ENCODE measurements at regions not wholly inside any gene's neighbourhood (a gene's known extent, or its start where the extent isn't known, plus 50 kb on each side); places are given as distances from the start of the nearest gene placed in this dataset.
A peak's percentile ranks its signal among the peaks of the same experiment; 100 is the strongest.

DNA sequence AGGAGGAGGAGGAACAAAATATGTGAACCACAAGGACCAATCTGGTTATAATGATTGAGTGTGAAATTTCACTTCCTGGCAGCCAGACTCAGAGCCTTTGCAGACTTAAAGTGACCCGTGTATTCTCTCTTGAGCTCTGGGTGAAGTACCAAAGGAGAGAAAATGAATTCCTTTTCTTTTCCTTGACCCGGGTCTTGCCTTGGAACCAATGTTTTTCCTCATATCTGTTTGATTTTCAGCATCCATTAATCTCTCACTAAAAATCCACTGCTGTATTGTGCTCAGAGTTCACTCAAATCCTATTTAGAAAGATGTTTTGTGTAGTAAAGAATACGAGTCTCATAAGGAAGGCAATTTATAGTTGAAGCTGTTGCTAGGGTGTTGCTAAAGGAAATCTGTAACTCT lies 78.3 kb upstream of the C1QTNF7 start:
- DNase-seq (ENCODE audit: low spot score) (no peak), ATAC-seq (no peak)
- Mint-ChIP-seq H3K9me3 (no peaks in the 10 kb centered on the region), H3K4me3 (no peak overlapping the region), H3K27me3 (peaks cover 0 to 6% of the 10 kb centered on the region in 2 donors), H3K27ac (peak overlapping the region in 1 of 2 donors; percentile 80), H3K4me1 (ENCODE audit: low read depth in 2 of 2) (peaks cover 11 to 15% of the 10 kb centered on the region in 2 donors), H3K36me3 (no peaks in the 10 kb centered on the region)

DNA sequence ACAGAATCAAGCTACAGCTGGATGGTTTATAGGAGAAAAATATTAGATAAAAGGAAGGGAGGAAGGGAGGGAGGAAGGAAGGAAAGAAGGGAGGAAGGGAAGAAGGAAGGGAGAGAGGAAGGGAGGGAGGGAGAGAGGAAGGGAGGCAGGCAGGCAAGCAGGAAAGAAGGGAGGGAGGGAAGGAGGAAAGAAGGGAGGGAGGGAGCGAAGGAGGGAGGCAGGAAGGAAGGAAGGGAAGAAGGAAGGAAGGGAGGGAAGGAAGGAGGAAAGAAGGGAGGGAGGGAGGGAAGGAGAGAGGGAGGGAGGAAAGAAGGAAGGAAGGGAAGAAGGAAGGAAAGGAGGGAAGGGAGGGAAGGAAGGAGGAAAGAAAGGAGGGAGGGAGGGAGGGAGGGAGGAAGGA lies 77.9 kb upstream of the C1QTNF7 start:
- no peaks in the 10 kb centered on the region for H3K36me3 Mint-ChIP-seq
- ATAC-seq (no peak), DNase-seq (ENCODE audit: low spot score) (no peak)
- peak overlapping the region in 1 of 2 donors; percentile 80 for H3K27ac Mint-ChIP-seq
- peaks cover 0 to 6% of the 10 kb centered on the region in 2 donors for H3K27me3 Mint-ChIP-seq
- H3K4me3 Mint-ChIP-seq = no peak overlapping the region
- no peaks in the 10 kb centered on the region for H3K9me3 Mint-ChIP-seq
- H3K4me1 Mint-ChIP-seq (ENCODE audit: low read depth in 2 of 2) = peaks cover 11 to 15% of the 10 kb centered on the region in 2 donors

DNA sequence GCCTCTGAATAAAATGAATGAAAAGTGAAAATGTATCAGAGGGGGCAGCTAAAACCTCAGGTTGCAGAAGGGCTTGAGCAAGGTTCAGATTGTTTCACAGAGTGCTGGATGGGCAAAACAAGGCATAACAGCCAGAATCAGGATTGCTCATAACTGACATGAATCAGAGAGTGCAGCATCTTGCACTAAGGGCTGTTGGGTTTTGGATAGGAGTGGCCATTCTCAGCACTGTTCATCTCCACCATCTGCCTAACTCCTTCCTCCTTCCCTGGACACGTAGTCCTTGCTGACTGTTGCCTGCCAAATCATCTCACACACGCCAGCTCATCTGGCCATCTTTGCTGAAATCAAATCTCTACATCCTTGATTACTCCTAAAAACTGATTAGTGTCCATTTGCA lies 75.3 kb upstream of the C1QTNF7 start:
- H3K27ac Mint-ChIP-seq = no peak overlapping the region
- no peak overlapping the region for H3K4me3 Mint-ChIP-seq
- H3K9me3 Mint-ChIP-seq = no peaks in the 10 kb centered on the region
- peaks cover 11 to 15% of the 10 kb centered on the region in 2 donors for H3K4me1 Mint-ChIP-seq (ENCODE audit: low read depth in 2 of 2)
- no peaks in the 10 kb centered on the region for H3K36me3 Mint-ChIP-seq
- ATAC-seq (no peak), DNase-seq (ENCODE audit: low spot score) (no peak)
- peaks cover 0 to 6% of the 10 kb centered on the region in 2 donors for H3K27me3 Mint-ChIP-seq

DNA sequence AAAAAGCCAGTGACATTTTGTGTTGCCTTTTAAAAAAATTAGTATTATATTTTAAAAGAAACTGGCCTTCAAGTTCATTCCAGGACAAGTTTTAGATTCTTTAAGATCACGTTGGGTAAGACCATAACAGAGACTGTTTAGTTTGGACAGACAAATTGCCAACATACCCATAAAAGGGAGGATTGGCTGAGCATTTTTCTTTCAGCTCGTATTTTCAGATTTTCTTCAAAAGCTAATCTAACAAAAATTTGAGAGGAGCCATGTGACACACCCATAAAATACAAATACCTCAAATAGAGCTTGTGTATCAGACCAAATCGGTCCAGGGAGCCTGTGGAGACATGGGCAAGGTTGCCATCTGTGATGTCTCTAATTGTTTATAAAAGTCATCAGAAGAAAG lies 74.6 kb upstream of the C1QTNF7 start:
- no peaks in the 10 kb centered on the region for H3K36me3 Mint-ChIP-seq
- ATAC-seq = no peak
- H3K4me3 Mint-ChIP-seq = no peak overlapping the region
- H3K27me3 Mint-ChIP-seq = peaks cover 0 to 6% of the 10 kb centered on the region in 2 donors
- H3K9me3 Mint-ChIP-seq = no peaks in the 10 kb centered on the region
- H3K27ac Mint-ChIP-seq = no peak overlapping the region
- H3K4me1 Mint-ChIP-seq (ENCODE audit: low read depth in 2 of 2) = peaks cover 11 to 15% of the 10 kb centered on the region in 2 donors
- no peak for DNase-seq (ENCODE audit: low spot score)

DNA sequence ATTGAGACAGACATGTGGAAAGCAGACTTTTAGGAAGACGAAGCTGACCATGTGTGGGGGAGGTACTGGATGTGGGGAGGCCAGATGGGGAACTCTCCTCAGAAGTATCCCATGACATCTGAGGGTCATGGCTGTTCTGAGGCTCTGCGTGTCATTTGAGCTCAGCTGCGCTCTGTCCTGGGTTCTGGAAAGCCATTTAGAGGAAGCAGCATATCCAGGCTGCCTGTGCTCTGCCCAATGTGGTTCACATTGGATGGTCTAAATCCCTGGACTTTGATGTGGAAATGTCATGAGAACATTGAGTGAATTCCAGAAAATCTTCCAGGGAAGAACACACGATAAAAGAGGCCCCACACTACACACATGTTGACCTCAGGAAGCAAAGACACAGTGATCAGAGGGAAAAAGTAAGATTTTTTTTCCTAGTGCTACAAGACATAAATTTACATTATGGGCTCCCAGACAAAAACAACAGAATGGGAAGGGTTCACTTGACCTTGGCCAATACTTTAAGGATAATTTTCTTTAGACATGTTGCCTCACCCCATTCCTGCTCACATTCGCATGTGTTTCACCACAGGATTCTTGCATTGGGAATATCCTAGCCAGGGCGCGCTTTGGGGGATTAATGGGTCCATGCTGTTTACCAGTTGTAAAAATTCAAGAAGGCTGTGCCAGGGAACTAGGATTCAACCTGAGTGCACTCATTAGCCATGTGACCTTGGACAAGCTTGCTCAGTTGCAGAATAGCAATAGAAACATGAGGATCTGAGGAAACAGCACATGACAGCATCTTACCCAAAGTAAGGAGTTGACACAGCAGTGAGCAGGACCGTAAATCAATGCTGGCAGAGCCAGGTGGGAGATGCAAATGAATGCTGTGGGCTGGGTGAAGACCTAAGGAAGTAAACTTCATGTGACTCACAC lies 73.2 kb upstream of the C1QTNF7 start:
- Mint-ChIP-seq H3K4me3 (no peak overlapping the region), H3K27ac (no peak overlapping the region), H3K27me3 (peaks cover 0 to 6% of the 10 kb centered on the region in 2 donors), H3K4me1 (ENCODE audit: low read depth in 2 of 2) (peaks cover 3 to 6% of the 10 kb centered on the region in 2 donors), H3K9me3 (no peaks in the 10 kb centered on the region), H3K36me3 (no peaks in the 10 kb centered on the region)
- DNase-seq (ENCODE audit: low spot score) (no peak), ATAC-seq (no peak)

DNA sequence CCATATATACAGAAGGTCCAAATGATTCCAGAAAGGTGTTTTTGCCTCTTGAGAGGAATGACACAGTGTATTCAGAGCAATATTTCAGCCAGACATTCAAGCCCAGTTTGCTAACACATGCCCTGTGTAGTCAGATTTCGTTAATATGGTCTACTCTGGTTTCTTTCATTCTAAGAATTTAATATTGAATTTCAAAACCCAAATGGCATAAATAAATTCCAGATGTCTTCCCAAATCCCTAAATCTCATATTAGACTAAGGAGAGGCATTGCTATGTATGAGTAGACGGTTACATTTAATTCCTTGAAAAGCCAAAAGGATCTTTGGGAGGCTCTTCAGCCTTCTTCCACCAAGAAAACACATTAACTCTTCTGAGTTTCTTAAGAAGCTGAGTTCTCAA lies 66.3 kb upstream of the C1QTNF7 start:
- H3K27ac Mint-ChIP-seq = no peak overlapping the region
- DNase-seq (ENCODE audit: low spot score) (no peak), ATAC-seq (no peak)
- no peaks in the 10 kb centered on the region for H3K36me3 Mint-ChIP-seq
- no peak overlapping the region for H3K4me3 Mint-ChIP-seq
- H3K4me1 Mint-ChIP-seq (ENCODE audit: low read depth in 2 of 2) = peaks cover 2 to 5% of the 10 kb centered on the region in 2 donors
- H3K9me3 Mint-ChIP-seq = no peaks in the 10 kb centered on the region
- peaks cover 7% of the 10 kb centered on the region in 2 donors for H3K27me3 Mint-ChIP-seq

DNA sequence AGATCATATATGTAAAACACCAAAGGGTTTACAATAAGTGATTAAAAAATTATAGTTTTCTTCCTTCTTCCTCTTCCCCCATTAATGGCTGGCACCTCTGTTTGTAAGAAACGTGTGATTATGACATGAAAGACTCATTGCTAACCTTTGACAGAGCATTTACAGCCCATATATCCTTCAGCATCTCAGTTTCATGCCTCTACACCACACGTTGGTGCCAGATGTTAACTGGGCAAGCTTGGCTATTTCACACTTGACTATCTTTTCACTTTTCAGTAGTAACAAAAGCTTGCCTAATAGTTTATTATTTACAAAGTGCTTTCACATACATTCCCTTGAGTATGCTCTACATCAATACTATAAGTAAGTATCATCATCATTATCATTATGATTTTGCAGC lies 65.3 kb upstream of the C1QTNF7 start:
- Mint-ChIP-seq H3K27me3 (peaks cover 7% of the 10 kb centered on the region in 2 donors), H3K4me3 (no peak overlapping the region), H3K27ac (no peak overlapping the region), H3K36me3 (no peaks in the 10 kb centered on the region), H3K4me1 (ENCODE audit: low read depth in 2 of 2) (peaks cover 5 to 8% of the 10 kb centered on the region in 2 donors), H3K9me3 (no peaks in the 10 kb centered on the region)
- no peak for ATAC-seq
- no peak for DNase-seq (ENCODE audit: low spot score)

DNA sequence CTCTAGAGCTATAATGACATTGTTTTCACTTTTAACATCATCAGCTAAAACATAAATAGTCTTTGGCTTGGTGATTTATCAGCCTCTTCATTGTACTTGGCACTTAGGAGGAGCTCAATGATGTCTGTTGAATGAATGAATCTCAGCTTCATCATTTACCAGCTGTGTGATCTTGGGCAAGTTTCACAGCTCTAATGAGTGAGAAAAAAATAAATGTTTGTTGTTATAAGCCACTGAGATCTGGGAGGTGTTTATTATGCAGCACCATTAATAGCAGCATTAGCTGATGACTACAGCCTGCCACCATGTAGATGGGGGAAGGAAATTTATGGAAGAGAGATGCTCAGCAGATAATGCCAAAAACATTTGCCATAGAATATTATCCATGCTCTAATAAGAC lies 63.6 kb upstream of the C1QTNF7 start:
- ATAC-seq = no peak
- Mint-ChIP-seq H3K27me3 (peaks cover 7% of the 10 kb centered on the region in 2 donors), H3K4me3 (no peak overlapping the region)

DNA sequence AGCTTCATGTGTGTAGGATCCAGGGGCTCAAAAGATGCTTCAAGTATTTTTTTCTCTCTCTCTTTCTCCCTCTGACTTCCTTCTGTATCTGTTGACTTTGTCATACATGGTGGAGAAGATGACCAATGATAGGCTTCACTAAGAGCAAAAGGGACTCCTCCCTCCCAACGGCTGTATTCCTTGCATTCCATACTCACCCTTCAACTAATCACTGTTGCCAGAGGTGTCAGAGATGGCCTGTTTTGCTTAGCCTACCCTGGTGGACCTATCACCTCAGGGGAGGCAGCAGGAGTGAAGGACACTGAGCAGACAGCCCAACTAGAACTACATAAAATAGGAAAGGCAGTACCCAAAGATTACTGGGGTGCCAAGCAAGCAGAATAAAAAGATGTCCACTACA lies 62.2 kb upstream of the C1QTNF7 start:
- Mint-ChIP-seq H3K27ac (no peak overlapping the region), H3K4me3 (no peak overlapping the region), H3K4me1 (ENCODE audit: low read depth in 2 of 2) (peaks cover 5 to 15% of the 10 kb centered on the region in 2 donors), H3K27me3 (peaks cover 7% of the 10 kb centered on the region in 2 donors), H3K36me3 (no peaks in the 10 kb centered on the region), H3K9me3 (no peaks in the 10 kb centered on the region)
- ATAC-seq = no peak
- DNase-seq (ENCODE audit: low spot score) = no peak

More for the DNA sequence above, 63.6 kb upstream of the C1QTNF7 start:
- DNase-seq (ENCODE audit: low spot score) = no peak
- Mint-ChIP-seq H3K27ac (no peak overlapping the region), H3K9me3 (no peaks in the 10 kb centered on the region), H3K36me3 (no peaks in the 10 kb centered on the region), H3K4me1 (ENCODE audit: low read depth in 2 of 2) (peaks cover 5 to 15% of the 10 kb centered on the region in 2 donors)

DNA sequence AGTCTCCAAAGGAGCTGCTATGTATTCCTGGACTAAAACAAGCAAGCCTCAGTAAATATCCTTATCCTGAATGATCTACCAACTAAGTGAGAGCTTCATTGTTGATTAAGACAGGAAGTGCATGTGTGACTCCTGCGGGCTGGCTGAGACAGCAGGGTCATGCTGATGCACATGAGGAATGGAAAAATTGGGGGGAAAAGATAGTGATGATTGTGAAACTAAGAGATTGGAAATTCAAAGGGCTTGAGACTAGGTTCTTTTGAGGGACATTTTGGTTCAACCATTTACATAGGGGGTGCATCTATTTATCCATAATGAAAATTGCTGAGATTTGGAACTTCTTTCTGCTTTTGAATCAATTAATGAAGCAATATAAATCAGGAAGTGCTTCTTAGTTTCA lies 61.1 kb upstream of the C1QTNF7 start:
- H3K4me3 Mint-ChIP-seq = no peak overlapping the region
- no peaks in the 10 kb centered on the region for H3K9me3 Mint-ChIP-seq
- no peaks in the 10 kb centered on the region for H3K36me3 Mint-ChIP-seq

DNA sequence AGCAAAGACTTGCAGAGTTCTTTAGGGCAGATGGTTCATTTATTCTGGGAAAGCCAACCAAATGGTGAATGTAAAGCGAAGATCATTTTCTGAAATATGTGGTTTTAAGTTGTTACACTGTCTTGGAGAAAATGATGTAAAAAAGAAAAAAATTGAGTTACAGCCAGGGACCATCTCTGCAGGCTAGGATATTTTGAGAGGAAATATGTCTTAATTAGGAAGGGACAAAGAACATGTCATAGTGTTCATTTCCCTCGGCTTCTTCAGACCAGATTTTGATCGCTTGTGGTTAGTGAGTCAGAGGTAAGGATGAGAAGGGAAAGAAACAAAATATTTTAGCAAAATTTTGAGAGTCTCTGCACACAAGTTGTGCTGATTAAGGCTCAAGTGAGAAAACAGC lies 59.0 kb upstream of the C1QTNF7 start:
- H3K27ac Mint-ChIP-seq = no peak overlapping the region
- ATAC-seq (no peak), DNase-seq (ENCODE audit: low spot score) (no peak)
- no peaks in the 10 kb centered on the region for H3K9me3 Mint-ChIP-seq
- H3K4me1 Mint-ChIP-seq (ENCODE audit: low read depth in 2 of 2) = peaks cover 5 to 17% of the 10 kb centered on the region in 2 donors
- H3K4me3 Mint-ChIP-seq = no peak overlapping the region
- no peaks in the 10 kb centered on the region for H3K36me3 Mint-ChIP-seq
- peaks cover 6 to 9% of the 10 kb centered on the region in 2 donors for H3K27me3 Mint-ChIP-seq

More for the DNA sequence above, 61.1 kb upstream of the C1QTNF7 start:
- no peak for DNase-seq (ENCODE audit: low spot score)
- peaks cover 5 to 18% of the 10 kb centered on the region in 2 donors for H3K4me1 Mint-ChIP-seq (ENCODE audit: low read depth in 2 of 2)
- no peak for ATAC-seq
- H3K27ac Mint-ChIP-seq = no peak overlapping the region
- peaks cover 12 to 16% of the 10 kb centered on the region in 2 donors for H3K27me3 Mint-ChIP-seq

DNA sequence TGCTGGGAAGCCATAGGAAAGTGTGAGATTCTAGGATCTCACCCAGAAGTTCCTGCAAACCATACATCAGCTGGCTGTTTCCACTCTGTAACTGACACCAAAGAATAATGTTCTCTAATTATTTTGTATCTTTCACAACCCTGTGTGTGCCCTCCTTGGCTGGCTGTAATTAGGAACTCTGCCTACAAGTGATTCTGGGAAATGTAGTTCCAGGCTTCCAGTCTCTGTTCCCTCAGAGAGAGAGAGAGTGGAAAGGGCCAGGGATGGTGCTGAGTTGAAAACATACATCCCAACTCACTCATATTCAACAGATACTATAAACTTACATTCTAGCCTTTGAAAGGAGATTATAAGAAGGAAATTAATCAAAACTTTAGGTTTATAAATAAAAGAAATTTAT lies 57.5 kb upstream of the C1QTNF7 start:
- no peak overlapping the region for H3K4me3 Mint-ChIP-seq
- DNase-seq (ENCODE audit: low spot score) = no peak
- no peaks in the 10 kb centered on the region for H3K36me3 Mint-ChIP-seq
- H3K27me3 Mint-ChIP-seq = peaks cover 5 to 9% of the 10 kb centered on the region in 2 donors
- peaks cover 5 to 14% of the 10 kb centered on the region in 2 donors for H3K4me1 Mint-ChIP-seq (ENCODE audit: low read depth in 2 of 2)
- H3K9me3 Mint-ChIP-seq = no peaks in the 10 kb centered on the region
- ATAC-seq = no peak
- no peak overlapping the region for H3K27ac Mint-ChIP-seq

DNA sequence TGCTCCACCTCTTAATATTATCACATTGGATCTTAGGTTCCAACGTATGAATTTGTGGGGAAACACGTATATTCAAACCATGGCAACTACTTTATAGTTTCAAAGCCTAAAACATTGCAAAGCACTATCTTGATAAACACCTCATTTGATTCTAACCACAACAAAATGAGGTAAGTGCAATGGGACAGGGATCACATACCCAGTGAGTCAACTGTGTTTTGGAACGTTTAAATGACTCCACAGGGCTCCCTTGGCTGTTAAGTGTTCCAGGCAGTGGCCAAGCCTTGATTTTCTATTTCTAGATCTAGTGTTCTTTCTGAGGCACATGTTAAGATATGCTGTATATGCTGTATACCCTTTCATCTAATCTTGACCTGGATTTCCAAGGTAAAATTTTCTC lies 54.5 kb upstream of the C1QTNF7 start:
- DNase-seq (ENCODE audit: low spot score) = no peak
- ATAC-seq = no peak
- peaks cover 5 to 9% of the 10 kb centered on the region in 2 donors for H3K27me3 Mint-ChIP-seq
- H3K4me3 Mint-ChIP-seq = no peak overlapping the region
- peaks cover 9 to 19% of the 10 kb centered on the region in 2 donors for H3K4me1 Mint-ChIP-seq (ENCODE audit: low read depth in 2 of 2)
- H3K36me3 Mint-ChIP-seq = no peaks in the 10 kb centered on the region
- H3K9me3 Mint-ChIP-seq = no peaks in the 10 kb centered on the region
- no peak overlapping the region for H3K27ac Mint-ChIP-seq

DNA sequence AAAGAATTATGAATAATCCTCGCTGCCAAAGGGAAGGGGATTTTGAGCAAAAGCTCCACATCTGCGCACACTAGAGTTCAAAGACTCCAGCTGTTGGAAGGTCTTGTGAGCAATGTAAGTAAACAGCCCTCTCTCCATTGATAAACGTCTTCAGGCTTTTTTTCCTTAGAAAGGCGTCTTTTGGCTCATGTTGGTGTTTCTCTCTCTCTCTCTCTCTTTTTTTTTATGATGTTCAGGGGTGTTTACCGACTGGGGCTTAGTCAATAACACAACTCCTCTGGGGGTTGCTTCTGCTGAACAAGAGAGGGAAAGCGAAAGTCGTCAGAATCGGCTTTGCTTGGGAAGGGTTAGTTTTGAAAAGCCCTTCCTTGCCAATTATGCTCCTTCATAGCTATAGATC lies 53.2 kb upstream of the C1QTNF7 start:
- Mint-ChIP-seq H3K9me3 (no peaks in the 10 kb centered on the region), H3K4me3 (no peak overlapping the region), H3K27ac (no peak overlapping the region), H3K27me3 (peaks cover 5 to 9% of the 10 kb centered on the region in 2 donors), H3K36me3 (no peaks in the 10 kb centered on the region), H3K4me1 (ENCODE audit: low read depth in 2 of 2) (peaks cover 9 to 15% of the 10 kb centered on the region in 2 donors)
- no peak for ATAC-seq
- DNase-seq (ENCODE audit: low spot score) = no peak

Measured in natural killer cell treated with Interleukin-12 subunit alpha and Interleukin-12 subunit beta and Interleukin-15 and Interleukin-18, amount 100 ng/mL, for 72 hours (primary cell).